Endometrium (tissue), 2 donors: ENCODE measurements at regions not wholly inside any gene's neighbourhood (a gene's known extent, or its start where the extent isn't known, plus 50 kb on each side); places are given as distances from the start of the nearest gene placed in this dataset.
A peak's percentile ranks its signal among the peaks of the same experiment; 100 is the strongest.
"Not testable (repeated sequence)": the region's sequence is repeated elsewhere in the genome, so short reads cannot be mapped to it uniquely, and the experiment has no call there.

Source experiments
- FAIRE-seq: peaks from 2 replicates; lab custom pipeline; 2012; peaks lifted over from hg19 to GRCh38; lab: Jason Lieb, UNC
- donor health status: control.
- donor health status: control.

DNA sequence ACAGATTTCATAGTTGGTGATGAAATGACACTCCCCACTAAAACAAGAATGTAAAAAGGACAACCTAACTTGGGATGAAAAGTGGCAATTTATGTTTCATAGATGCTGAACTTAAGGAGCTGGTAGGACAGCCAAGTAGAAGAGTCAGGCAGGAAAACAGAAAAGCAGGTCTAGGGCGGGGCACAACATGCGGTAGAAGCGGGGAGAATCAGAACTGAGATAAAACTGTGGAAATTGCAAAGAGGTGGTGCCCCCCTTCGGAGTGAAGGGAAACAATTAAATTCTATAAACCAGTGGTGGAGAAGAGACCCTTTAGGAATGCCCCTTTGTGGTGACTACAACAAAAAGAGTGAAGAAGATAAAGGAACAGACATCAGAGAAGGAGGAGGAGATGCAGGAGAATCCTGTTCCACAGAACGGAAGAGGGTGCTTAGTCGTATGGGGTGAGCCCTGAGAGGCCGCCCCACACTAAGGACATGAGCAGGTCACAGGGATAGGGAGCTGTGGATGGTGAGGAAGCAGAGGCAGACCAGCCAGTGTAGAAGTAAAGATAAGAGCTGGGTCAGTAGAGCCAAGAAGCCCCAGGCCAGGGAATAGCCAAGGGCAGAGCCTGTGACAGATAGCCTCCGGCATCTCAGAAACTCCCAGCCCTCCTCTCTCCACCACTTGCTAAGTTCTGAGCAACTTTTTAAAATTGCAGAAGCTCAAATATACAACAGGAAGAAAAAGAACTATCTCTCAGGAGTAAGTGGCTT lies 100.3 kb upstream of the DOCK9 start:
- no peak for FAIRE-seq

DNA sequence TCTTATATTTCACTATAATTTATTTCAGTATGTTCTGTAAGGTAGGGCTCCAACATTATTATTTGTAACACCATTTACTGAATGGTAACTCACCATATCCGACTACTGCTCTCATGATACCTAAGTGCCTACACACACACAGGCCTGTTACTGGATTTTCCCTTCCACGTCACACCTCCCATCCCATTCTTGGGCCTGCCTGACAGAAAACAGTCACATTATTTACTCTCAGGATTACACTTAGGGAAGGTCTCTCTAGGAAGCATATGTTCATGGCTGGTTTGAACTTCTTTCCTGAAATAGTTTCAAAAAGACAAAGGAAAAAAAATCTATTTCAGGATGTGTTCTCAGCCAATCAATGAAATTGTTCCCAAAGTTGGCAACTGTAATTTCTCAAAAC lies 102.3 kb upstream of the DOCK9 start:
- FAIRE-seq = no peak

DNA sequence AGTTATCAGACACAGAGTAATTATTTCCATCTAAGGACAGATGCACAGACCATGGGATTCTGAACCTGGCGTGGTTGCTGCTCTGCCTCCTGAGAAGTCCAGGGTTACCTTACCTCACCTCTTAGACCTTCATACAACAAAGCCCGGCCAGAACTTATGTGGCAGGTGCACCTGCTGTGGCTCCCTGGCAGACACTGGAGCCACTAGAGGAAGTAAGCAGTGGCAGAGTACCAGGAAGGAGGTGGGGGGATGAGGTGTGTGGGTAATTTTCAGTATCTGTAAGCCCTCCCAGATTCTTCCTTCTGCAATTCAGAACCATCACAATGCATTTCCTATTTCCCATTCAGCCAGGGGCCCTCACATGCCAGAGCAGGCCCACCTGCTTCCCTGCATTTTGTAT lies 106.1 kb upstream of the DOCK9 start:
- FAIRE-seq = no peak

DNA sequence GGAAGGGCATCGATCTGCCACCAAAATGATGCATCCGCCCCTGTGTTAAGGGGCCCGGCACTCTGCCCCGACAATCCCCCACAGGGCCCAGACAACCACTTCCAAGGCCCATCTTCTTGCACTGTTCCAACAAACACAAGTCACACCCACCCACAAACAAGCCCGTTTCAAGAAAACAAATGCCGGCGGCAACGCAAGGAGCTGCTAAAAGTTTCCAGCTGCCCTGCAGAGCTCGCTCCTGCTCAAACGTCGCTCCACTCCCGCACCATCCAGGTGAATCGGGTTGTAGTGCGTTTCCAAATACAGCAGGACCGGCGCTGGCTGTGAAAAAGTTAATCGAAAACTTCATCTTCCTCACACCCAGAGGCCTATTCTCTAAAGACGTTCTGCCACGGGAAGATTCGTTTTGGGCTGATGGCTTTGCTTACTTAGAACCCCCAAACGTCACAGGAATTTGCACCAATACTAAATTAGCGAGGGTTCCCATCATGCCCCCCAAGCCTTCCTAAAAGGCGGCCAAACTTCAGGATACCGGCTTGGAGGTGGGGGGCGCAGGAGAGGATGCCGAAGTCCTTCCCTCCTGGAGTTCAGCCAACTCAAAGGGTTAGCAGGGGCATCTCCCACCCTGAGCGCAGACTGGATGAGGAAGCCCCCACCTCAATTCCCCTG lies 107.4 kb upstream of the DOCK9 start:
- no peak for FAIRE-seq

DNA sequence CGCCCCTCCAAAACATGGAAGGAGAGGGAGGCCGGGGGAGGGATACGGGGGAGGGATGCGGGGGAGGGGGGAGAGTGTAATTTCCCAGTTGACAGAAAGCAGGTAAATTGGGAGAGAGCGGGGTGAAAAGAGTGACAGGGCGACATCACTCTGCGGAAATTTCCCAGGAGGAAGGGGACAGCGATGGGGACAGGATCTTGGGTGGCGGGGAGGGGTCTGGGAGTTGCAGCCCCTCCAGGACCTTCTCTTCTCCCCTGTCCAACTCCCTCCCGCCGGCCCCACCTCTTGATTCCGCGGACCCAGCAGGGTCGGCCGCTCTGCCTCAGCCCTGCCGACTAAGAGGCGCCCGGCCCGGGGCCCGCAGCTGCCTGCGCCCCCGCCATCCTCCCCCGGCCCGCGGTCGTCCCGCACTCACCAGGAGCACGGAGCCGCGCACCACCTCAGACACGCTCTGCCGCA lies 108.0 kb upstream of the DOCK9 start:
- FAIRE-seq = no peak

DNA sequence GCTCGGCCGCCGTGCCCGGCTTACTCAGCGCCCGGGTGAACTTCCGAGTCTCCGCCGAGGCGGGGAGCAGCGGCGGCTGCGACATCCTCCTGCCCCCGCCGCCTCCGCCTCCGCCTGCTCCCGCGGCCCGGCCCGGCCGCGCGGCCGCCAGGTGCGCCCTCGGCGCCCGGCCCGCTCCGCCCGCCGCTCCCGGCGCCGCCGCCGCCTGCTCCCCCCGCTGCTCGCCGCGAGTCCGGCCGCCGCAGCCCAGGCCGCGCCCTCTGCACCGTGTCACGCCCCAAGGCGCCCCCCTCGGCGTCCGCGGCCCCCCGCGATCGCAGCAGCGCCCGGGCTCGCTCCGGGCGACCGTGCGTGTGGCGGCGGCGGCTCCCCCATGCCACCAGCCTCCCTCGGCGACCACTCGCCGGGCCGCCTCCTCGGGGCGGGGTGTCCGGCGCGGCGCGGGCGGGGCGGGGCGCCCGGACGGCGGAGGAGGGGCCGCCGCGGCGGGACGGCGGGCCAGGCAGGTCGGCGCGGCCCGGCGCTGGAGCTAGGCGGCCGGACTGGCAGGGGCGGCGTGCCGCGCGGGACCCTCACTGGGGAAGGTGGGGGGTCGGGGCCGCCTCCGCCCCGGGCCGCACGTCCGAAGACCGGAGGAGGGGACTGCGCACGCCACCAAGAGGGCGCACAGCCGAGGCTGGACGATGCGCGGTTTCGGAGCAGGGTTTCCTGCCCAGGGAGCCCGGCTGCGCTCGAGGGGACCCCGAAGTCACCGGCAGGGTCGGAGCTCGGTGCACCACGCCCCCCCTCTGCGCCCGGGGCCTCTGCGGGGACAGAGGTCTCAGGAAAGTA lies 108.6 kb upstream of the DOCK9 start:
- no peak for FAIRE-seq

DNA sequence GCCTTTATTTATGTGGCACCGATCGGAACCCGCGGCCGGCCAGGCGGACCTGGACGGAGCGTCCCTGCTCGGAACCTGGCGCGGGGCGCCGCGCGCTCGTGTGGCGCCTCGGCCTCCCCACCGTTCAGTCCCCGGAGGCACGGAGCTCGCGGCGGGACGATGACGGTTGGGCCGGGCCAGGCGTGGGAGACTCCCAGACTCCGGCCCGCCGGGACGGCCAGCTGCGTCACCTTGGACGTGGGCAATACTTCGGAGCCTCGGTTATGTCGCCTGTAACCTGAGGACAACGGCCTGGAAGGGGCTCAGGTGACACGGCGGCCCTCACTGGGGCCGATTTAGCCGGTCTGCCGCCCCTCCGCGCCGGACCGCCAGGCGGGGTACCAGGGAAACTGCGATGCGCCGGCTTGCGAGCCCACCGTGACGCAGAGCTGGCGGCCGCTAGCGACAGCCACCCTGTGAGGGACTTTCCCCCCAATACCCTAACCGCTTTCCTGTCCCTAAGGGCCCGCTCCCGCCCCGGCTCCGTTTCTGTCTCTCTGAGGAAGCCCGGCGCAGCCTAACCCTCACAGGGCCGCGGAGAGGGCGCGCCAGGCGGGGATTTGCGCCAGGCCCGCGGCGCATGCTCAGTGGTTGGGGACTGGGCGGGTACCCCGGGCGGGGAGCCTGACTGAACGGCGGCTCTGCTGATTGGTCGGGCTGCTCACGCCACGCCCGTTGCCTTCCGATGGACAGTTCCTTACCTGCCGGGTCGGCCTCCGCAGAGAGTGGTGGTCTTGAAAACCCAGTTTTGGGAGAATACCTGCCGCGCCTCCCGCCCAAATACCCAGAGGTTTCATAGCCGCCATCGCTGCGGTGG lies 109.5 kb upstream of the DOCK9 start:
- FAIRE-seq = peak; percentile 60

DNA sequence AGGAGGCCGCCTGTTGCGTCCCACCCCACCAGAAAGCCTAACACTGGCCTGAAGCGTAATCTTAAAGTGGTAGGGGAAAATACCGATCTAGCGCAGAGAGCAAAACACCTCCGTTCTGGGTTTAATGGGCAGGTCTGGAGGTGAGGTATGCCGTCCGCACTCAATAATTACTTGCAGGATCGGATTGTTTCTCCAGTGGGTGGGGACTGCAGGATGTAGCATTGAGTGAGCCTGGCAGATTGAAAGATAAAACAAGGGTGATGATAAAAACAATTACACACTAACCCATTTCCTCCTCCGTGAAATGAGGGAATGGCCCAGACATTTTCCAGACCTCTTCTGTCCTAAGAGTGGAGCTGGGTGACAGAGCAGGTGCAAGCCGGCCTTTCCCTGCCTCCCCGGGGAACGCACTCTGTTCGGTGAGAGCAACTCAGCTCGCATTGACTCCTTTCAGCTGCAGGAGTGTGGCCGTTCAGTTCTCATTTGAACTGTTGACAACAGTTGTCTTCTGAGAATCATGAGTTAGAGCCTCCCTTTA lies 110.2 kb upstream of the DOCK9 start:
- no peak for FAIRE-seq

DNA sequence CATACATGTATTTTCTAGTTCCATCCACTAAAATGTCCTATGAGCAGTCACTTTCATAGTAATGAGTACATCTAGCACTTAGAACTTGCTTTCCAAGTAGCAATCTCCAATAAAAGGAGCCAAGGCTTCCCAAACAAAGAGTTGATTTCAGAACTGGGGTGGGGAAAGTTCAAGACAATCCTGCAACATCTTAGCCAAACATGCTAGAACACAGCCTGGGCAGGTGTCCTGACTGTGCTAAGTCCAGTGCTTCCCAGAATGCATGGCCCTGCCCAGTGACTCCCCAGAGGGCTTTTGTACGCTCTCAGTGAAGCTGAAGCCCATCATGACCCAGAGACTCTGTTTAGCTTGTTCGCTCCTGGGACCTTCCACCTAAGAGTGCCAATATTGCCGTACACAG lies 106.7 kb upstream of the UBAC2 start:
- no peak for FAIRE-seq

DNA sequence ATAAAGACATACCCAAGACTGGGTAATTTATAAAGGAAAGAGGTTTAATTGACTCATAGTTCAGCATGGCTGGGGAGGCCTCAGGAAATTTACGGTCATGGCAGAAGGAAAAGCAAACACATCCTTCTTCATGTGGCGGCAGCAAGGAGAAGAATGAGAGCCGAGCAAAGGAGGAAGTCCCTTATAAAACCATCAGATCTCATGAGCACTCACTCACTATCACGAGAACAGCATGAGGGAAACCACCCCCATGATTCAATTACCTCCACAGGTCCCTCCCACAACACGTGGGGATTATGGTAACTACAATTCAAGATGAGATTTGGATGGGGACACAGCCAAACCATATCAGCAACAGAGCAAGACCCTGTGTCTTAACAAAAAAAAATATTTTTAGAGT lies 98.8 kb upstream of the UBAC2 start:
- FAIRE-seq = not testable (repeated sequence)

DNA sequence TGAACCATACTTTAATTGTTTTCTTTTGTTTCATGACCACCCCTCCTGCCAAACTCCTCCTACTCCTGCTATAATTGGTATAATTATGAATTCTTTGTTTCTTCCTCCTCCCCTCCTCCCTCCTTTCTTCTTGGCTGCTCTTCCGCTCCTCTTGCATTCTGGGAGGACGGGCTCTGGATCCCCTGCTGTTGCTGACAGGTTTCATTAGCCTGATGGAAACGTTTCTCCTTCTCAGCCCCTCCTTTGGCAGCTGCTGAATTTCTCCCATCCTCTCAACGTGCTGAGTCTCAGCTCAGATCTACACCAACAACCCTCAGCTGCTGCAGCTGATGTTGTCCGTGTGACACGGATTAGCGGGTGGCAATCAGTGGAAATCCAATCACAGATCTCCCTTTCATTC lies 97.1 kb upstream of the UBAC2 start:
- FAIRE-seq = no peak

DNA sequence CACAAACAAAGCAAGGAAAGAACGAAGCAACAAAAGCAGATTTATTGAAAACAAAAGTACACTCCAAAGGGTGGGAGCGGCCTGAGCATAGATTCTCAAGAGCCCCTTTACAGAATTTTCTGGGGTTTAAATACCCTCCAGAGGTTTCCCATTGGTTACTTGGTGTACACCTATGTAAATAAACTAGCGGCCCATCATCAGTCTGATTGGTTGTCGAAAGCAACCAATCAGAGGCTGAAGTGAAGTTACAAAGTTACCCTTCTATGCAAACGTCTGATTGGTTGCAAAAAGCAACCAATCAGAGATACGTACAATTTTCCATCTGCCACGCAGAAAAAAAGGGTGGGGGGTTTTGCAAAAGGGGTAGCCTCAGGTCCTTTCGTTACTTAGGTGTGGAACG lies 96.3 kb upstream of the UBAC2 start:
- no peak for FAIRE-seq

DNA sequence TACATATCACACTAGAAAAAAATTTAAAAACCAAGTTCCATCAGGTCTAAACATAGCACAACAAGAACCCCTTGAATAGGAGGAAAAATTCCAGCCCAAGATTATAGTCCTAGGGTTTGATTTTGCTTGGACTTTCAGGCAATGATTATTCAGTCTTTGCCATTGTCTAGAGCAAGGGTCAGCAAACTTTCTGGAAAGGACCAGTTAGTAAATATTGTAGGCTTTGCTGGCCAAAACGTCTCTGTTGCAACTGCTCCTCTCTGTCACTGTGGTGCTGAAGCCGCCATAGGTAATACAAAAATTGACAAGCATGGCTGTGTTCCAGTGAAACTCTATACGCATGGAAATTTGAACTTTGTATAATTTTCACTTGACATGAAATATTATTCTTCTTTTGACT lies 95.5 kb upstream of the UBAC2 start:
- no peak for FAIRE-seq

DNA sequence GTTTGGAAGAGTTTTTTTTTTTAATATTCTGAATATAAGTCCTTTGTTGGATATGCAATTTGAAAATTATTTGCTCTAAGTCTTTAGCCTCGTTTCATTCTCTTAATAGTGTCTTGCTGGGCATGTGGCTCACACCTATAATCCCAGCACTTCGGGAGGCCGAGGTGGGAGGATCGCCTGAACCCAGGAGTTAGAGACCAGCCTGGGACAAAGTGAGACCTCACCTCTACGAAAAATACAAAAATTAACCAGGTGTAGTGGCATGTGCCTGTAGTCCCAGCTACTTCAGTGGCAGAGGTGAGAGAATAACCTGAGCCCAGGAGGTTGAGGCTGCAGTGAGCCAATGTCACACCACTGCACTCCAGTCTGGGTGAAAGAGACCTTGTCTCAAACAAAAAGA lies 87.3 kb upstream of the UBAC2 start:
- FAIRE-seq = no peak

DNA sequence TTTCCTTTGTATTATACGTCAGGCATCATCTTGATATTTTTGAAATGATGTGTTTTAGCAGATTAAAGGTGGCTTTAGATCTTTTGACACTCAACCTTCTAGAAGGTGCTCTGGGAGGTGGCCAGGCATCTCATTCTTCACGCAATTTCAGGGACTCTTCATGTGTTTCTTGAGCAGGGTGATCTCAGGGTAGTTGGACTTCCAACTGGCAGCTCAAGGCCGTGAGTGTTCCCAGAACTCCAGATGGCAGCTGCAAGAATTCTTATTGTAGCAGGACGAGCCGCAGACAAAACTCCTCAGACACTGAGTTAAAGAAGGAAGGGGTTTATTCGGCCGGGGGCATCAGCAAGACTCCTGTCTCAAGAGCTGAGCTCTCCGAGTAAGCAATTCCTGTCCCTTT lies 82.5 kb upstream of the UBAC2 start:
- no peak for FAIRE-seq

DNA sequence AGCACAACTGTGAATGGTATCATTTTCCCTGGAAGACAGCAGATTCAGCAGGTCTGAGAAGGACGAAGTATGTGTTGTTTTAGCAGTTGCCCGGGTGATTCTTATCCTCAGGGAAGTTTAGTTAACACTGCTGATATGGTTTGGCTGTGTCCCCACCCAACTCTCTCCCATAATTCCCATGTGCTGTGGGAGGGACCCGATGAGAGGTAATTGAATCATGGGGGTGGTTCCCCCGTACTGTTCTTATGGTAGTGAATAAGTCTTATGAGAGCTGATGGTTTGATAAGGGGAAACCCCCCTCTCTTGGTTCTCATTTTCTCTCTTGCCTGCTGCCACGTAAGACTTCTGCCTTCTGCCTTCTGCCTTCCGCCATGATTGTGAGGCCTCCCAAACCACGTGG lies 81.0 kb upstream of the UBAC2 start:
- FAIRE-seq = no peak

DNA sequence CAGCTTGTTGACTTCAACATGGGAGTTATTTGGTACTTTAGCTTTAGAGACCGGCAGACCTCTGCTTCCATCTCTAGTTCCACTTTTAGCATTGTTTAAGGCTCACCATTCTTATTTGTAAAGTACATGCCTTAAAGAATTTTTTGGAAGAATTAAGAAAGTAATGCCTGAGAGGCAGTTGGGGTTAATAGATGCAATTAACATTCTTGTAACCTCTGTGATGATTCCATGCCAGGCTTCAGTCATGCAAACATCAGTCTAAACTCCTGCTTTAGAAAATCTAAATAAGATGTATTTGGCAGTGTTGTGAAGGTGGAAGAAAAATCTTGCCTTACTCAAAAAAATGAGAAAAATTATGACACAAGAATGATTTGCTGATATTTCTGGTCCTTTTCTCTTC lies 79.9 kb upstream of the UBAC2 start:
- no peak for FAIRE-seq

DNA sequence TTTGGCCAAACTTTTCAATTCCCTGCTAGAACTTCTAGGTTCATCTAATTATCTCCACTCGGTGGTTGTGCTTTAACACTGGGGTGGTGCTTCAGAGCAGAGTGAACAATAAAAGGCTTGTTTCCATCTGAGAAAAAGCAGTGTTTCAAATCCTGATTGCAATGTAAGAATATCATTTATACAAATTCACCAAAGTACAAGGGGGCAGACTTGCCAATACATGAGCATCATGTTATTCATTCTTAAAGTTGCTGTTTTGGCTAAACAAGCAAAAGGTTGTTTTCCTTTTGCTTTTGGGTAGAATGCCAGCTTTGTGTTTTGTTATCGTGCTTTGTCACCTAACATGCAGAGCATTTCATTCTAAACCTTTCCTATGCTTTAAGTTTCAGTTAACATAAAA lies 78.5 kb upstream of the UBAC2 start:
- FAIRE-seq = no peak

DNA sequence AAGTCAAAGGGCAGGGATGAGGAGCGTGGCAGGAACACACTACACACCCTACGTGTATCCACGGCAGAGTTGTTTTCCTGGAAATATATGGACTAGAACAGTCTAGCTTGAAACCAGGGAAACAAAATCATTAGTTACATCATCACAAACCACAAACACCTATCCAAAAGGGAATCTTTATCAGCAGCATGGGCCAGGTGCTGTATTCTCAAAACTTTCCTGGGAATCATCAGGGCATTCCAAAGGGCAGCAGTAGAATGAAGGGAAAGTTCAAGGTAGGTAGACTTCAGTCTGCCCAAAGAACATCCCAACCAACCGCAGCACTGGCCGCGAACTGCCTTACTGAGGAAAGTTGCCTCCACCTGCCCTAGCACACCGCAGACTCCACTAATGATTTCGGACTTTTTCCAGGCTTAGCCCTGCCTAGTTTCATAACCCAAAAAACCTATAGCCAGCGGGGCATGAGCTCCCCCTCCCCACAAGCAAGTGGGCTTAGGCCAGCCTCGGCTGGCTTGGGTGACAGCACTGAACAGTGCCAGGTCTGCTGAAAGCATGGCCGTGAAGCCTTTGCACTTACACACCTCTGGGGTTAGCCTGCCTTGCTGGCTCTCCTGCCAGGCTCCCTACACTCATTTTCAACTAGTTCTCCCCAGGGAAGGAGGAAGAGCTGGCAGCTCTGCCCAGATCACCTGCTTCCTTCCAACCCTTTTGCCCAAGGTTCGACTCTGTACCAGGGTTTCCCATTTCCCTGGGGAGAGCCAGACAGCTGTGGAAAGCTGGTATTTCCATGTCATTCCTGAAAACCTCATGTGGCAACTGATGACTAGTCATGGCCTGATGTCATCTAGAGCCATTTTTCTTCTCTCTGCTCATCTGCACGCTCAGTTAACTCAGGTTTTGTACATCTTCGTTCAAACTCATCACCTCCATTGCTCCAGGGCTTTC lies 77.3 kb upstream of the UBAC2 start:
- no peak for FAIRE-seq

DNA sequence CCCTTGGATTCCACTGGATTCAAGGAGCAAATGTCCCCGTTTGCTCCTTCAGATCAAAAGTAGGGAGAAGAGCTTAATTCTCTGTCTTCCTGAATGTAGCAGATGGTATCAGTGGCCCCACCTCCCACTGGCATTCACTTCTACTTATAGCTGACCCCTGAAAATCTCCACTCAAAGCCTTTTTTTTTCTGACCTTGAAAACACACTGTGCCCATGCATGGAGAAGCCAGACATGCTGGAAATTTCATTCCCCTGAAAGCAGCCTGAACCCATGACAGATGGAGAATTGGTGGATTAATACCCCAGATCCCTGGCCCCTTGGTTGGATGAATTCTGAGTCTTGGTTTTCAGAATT lies 76.6 kb upstream of the UBAC2 start:
- FAIRE-seq = no peak

DNA sequence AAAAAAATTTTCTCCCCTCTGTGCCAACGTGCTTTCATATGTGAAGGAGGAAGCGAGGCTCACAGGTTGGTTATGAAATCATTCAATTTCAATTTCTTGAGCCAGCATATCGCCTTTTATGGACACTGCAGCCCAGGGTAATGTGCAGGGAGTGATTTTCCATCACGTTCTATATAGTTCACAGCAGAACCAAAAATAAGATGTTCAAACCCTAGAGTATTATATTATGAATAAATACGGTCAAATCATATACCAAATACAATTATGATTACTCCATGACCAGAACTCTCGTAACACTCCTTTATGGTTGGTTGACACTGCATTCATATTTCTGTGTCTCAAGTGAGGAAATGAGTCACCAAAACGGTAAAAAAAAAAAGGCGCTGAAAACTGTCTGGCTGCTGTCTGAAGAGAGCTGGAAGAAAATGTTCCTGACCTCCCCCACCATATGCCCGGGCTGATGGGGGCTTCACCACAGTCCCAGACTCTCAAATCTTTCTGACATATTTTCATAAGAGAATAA lies 75.8 kb upstream of the UBAC2 start:
- no peak for FAIRE-seq
